Spleen (tissue), 11 donors: ENCODE measurements at regions not wholly inside any gene's neighbourhood (a gene's known extent, or its start where the extent isn't known, plus 50 kb on each side); places are given as distances from the start of the nearest gene placed in this dataset.

Experiments
- DNase-seq: peaks from one replicate; pipeline ENCODE4 v3.0.0-alpha.2; 2020
- H3K27ac ChIP-seq, 8 donors: fragments of 200-600 bp; sonication (generic) in 7 of 8; 1 replicate in 4 of 8; 2 replicates in 4 of 8; pipeline versions ENCODE4 v1.5.0 to v1.8.0; 2016 to 2021; ENCODE audit warnings: inconsistent platforms in 4 of 8, mild to moderate bottlenecking in 4 of 8, moderate library complexity in 1 of 8
- H3K27me3 ChIP-seq, 7 donors: fragments of 200-600 bp; sonication (generic) in 6 of 7; replicated peaks in 1 of 7; 1 replicate in 4 of 7; 2 replicates in 3 of 7; pipeline versions ENCODE4 v1.5.0 to v1.8.0; 2016 to 2021; ENCODE audit warnings: inconsistent platforms in 3 of 7, mild to moderate bottlenecking in 1 of 7
- H3K36me3 ChIP-seq, 6 donors: fragments of 200-600 bp; sonication (generic) in 5 of 6; 1 replicate in 4 of 6; 2 replicates in 2 of 6; pipeline versions ENCODE4 v1.5.0 to v1.8.0; 2016 to 2021; ENCODE audit warnings: inconsistent platforms in 2 of 6
- H3K4me1 ChIP-seq, 6 donors: fragments of 200-600 bp; sonication (generic) in 5 of 6; 1 replicate in 3 of 6; 2 replicates in 3 of 6; pipeline versions ENCODE4 v1.5.0 to v1.8.0; 2016 to 2021; ENCODE audit warnings: inconsistent platforms in 3 of 6
- H3K4me3 ChIP-seq, 8 donors: fragments of 200-600 bp; sonication (generic) in 7 of 8; 1 replicate in 4 of 8; 2 replicates in 4 of 8; pipeline versions ENCODE4 v1.5.0 to v1.8.0; 2016 to 2021; ENCODE audit warnings: inconsistent platforms in 4 of 8, mild to moderate bottlenecking in 4 of 8, moderate library complexity in 2 of 8
- H3K9me3 ChIP-seq, 8 donors: fragments of 200-600 bp; sonication (generic) in 7 of 8; 1 replicate in 4 of 8; 2 replicates in 4 of 8; pipeline versions ENCODE4 v1.5.0 to v1.8.0; 2016 to 2021; ENCODE audit warnings: inconsistent platforms in 4 of 8
- POLR2A ChIP-seq, 3 donors: fragments of 450-650 bp; IDR thresholded peaks; one replicate each; pipeline ENCODE4 v1.5.1; 2017; ENCODE audit warnings: antibody characterized with exemption in 3 of 3, mild to moderate bottlenecking in 1 of 3
- POLR2AphosphoS5 ChIP-seq, 3 donors: sonication (generic); formaldehyde crosslinking; IDR thresholded peaks; one replicate each; pipeline ENCODE4 v1.5.1; 2017; ENCODE audit warnings: antibody characterized with exemption in 3 of 3
- WGBS, 5 donors: extraction: QIAGEN DNeasy Blood & Tissue Kit in 3 of 5; methylation state at CpG; one replicate each; pipeline versions ENCODE4 v1.1.5 to v1.1.7; 2013 to 2018; 5-methylcytosine and 5-hydroxymethylcytosine counted together
- intact Hi-C: fragments of 100-400 bp; cut with DNase I; formaldehyde crosslinking; loops from one replicate; pipeline ENCODE4 v1.15.0; 2023; ENCODE audit warnings: low total_unique reads
- TF ChIP-seq, protein P1 (sequence below), 11 experiments: fragments of 200-600 bp in 7 of 11; fragments of 450-650 bp in 4 of 11; sonication (generic) in 4 of 11; IDR thresholded peaks in 8 of 11; conservative IDR thresholded peaks in 3 of 11; 1 replicate in 7 of 11; 2 replicates in 4 of 11; pipeline versions ENCODE4 v1.4.0 to v1.8.0; 2016 to 2021; ENCODE audit warnings: antibody characterized with exemption in 11 of 11, inconsistent platforms in 4 of 11, mild to moderate bottlenecking in 1 of 11
- donor health status: healthy with polysubstance abuse.
- donor health status: DM: no; HTN: no; CAD: no; lungs with moderate emphysema.
- donor health status: DM: no; HTN: no; CAD: no.
- donor health status: Bipolar disorder and iron deficiency.
- donor health status: healthy.
- donor health status: DM: no; HTN: no; CAD: no.
- donor health status: DM: yes; HTN: yes; CAD: no.

DNA sequence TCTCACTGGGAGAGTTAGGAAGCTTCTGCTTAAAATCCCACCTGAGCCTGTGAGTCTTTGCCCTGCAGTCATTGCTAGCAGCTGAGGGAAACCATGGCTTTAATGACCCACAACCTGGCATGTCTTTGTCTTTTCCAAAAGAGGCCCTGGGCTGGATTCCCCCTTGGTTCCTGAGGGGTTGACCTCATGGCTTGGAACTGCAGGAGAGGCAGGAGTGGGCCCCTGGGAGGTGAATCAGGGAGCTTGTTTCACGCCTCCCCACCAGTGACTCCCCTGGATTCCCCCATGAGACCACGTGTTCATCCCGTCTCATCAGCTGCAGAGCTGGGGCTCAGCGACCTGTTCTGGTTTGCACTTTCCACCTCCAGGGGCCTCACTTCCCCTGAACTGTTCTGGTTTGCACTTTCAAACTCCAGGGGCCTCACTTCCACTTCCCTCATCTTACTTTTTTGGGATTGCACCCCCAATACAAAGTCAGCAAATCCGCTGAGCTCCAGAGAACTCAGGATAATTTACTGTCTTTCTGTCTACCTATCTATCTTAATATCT is 58.5 kb upstream of the TMEM18 start:
- TF ChIP-seq POLR2A (IDR thresholded peaks at IDR 0.05) = no peak
- TF ChIP-seq, protein P1, sequence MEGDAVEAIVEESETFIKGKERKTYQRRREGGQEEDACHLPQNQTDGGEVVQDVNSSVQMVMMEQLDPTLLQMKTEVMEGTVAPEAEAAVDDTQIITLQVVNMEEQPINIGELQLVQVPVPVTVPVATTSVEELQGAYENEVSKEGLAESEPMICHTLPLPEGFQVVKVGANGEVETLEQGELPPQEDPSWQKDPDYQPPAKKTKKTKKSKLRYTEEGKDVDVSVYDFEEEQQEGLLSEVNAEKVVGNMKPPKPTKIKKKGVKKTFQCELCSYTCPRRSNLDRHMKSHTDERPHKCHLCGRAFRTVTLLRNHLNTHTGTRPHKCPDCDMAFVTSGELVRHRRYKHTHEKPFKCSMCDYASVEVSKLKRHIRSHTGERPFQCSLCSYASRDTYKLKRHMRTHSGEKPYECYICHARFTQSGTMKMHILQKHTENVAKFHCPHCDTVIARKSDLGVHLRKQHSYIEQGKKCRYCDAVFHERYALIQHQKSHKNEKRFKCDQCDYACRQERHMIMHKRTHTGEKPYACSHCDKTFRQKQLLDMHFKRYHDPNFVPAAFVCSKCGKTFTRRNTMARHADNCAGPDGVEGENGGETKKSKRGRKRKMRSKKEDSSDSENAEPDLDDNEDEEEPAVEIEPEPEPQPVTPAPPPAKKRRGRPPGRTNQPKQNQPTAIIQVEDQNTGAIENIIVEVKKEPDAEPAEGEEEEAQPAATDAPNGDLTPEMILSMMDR (IDR thresholded peaks at IDR 0.05 in 8 of 11, conservative IDR thresholded peaks at IDR 0.05 in 3 of 11) = no peak
- no peak for TF ChIP-seq POLR2AphosphoS5 (IDR thresholded peaks at IDR 0.05)
- Histone ChIP-seq H3K4me1 (peaks cover 0 to 13% (median 9%) of the 10 kb centered on the region in 6 donors), H3K36me3 (no peaks in the 10 kb centered on the region), H3K27ac (no peak overlapping the region), H3K4me3 (no peak overlapping the region), H3K9me3 (no peaks in the 10 kb centered on the region), H3K27me3 (peaks cover 0 to 59% (median 15%) of the 10 kb centered on the region in 7 donors)
- WGBS, 5 donors = 32 to 43% (median 32%) methylated on average over 5 of the region's 5 CpGs
- intact Hi-C loops = no loop called here
- no peak for DNase-seq

- TF ChIP-seq, protein P1 (IDR thresholded peaks at IDR 0.05 in 8 of 11, conservative IDR thresholded peaks at IDR 0.05 in 3 of 11) = no peak
- no peak for TF ChIP-seq POLR2A (IDR thresholded peaks at IDR 0.05)
- TF ChIP-seq POLR2AphosphoS5 (IDR thresholded peaks at IDR 0.05) = no peak
- Histone ChIP-seq H3K4me1 (peaks cover 0 to 2% (median under 1%) of the 10 kb centered on the region in 6 donors), H3K27me3 (peaks cover 0 to 59% (median 6%) of the 10 kb centered on the region in 7 donors), H3K4me3 (no peak overlapping the region), H3K9me3 (no peaks in the 10 kb centered on the region), H3K36me3 (no peaks in the 10 kb centered on the region), H3K27ac (no peak overlapping the region)
- DNase-seq = no peak
- intact Hi-C loops = no loop called here
- 85 to 95% (median 93%) methylated on average over 8 of the region's 8 CpGs for WGBS, 5 donors
Measured at GRCh38 chr2:734496-734895, 57.3 kb upstream of the TMEM18 start.

DNA sequence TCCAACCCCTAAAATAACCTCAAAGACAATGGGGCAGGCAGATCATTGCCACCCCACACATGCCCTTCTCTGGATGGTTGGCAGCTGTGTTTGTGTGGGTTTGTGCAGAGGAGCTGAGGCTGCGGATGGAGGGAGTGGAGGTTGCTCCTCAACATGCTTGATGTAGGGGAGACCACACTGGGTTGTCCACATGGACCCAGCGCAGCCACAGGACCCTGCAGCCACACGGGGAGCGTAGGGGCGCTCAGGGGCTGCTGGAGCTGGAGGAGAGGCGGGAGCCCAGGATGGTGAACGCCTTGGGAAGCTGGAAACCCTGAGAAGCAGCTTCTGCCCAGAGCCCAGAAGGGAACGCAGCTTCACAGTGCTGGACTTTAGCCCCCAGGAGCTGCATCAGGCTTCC is 56.3 kb upstream of the TMEM18 start:
- 87 to 96% (median 88%) methylated on average over 8 of the region's 8 CpGs for WGBS, 5 donors
- DNase-seq = no peak
- intact Hi-C loops = no loop called here

DNA sequence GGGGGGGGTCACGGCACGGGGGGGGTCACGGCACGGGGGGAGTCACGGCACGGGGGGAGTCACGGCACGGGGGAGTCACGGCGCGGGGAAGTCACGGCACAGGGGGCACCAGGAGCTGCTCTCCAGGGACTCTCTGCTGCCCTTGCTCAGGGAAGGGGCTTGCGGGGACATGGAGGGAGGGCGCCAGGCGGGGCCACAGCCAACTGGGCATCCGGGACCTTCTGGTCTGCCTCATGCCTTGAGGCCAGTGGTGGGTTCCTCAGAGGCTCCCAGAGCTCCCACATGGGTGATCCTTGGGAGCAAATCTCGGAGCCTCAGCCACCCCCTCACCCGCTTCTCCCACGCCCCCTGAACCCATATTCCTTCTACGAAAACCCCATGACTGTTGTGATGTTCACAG is 55.8 kb upstream of the TMEM18 start:
- H3K9me3 ChIP-seq = no peaks in the 10 kb centered on the region
- peaks cover 0 to 52% (median 3%) of the 10 kb centered on the region in 7 donors for H3K27me3 ChIP-seq
- H3K4me3 ChIP-seq = no peak overlapping the region
- no peak for DNase-seq
- intact Hi-C loops = no loop called here
- H3K4me1 ChIP-seq = no peaks in the 10 kb centered on the region
- H3K27ac ChIP-seq = no peak overlapping the region
- no peaks in the 10 kb centered on the region for H3K36me3 ChIP-seq
- TF ChIP-seq, protein P1 (IDR thresholded peaks at IDR 0.05 in 8 of 11, conservative IDR thresholded peaks at IDR 0.05 in 3 of 11) = no peak
- TF ChIP-seq POLR2AphosphoS5 (IDR thresholded peaks at IDR 0.05) = no peak
- no peak for TF ChIP-seq POLR2A (IDR thresholded peaks at IDR 0.05)
- WGBS, 5 donors = 86 to 97% (median 91%) methylated on average over 13 to 20 of the region's 20 CpGs

More for the DNA sequence above, 56.3 kb upstream of the TMEM18 start:
- H3K9me3 ChIP-seq = no peaks in the 10 kb centered on the region
- no peak overlapping the region for H3K4me3 ChIP-seq
- no peaks in the 10 kb centered on the region for H3K4me1 ChIP-seq
- H3K27me3 ChIP-seq = peaks cover 0 to 53% (median 5%) of the 10 kb centered on the region in 7 donors
- TF ChIP-seq POLR2AphosphoS5 (IDR thresholded peaks at IDR 0.05) (no peak), POLR2A (IDR thresholded peaks at IDR 0.05) (no peak)
- TF ChIP-seq, protein P1 (IDR thresholded peaks at IDR 0.05 in 8 of 11, conservative IDR thresholded peaks at IDR 0.05 in 3 of 11) = no peak
- no peak overlapping the region for H3K27ac ChIP-seq
- no peaks in the 10 kb centered on the region for H3K36me3 ChIP-seq
